HepG2 (cell line): ENCODE measurements at regions not wholly inside any gene's neighbourhood (a gene's known extent, or its start where the extent isn't known, plus 50 kb on each side); places are given as distances from the start of the nearest gene placed in this dataset.

Experiments used
- HMG20B ChIP-seq: conservative IDR thresholded peaks from 2 replicates; pipeline ENCODE4 v1.6.1; 2016; ENCODE audit warnings: missing genetic modification reagents, missing compliant biosample characterization
- HNRNPH1 ChIP-seq: fragments of 200-400 bp; formaldehyde crosslinking; optimal IDR thresholded peaks from 2 replicates; pipeline ENCODE3; 2017; ENCODE audit warnings: mild to moderate bottlenecking, low read depth, low read length
- KDM6A ChIP-seq: IDR thresholded peaks from 2 replicates; pipeline ENCODE4 v1.6.1; 2016; ENCODE audit warnings: low read depth
- NRL ChIP-seq: sonication (generic); formaldehyde crosslinking; IDR thresholded peaks from 2 replicates; pipeline ENCODE4 v1.5.0; 2020; ENCODE audit warnings: missing genetic modification reagents, mild to moderate bottlenecking, moderate library complexity, borderline replicate concordance
- PRDM15 ChIP-seq: sonication (generic); formaldehyde crosslinking; IDR thresholded peaks from 2 replicates; pipeline ENCODE4 v1.4.0; 2020; ENCODE audit warnings: missing genetic modification reagents
- SRSF9 ChIP-seq: fragments of 200-400 bp; formaldehyde crosslinking; IDR thresholded peaks from 2 replicates; pipeline ENCODE4 v1.6.1; 2018; ENCODE audit warnings: borderline replicate concordance, mild to moderate bottlenecking, low read depth, low read length; ENCODE audit not compliant: insufficient read depth, poor library complexity, severe bottlenecking
- ZNF414 ChIP-seq: sonication (generic); formaldehyde crosslinking; IDR thresholded peaks from 2 replicates; pipeline ENCODE4 v1.5.0; 2020; ENCODE audit warnings: missing genetic modification reagents
- ZNF790 ChIP-seq: sonication (generic); formaldehyde crosslinking; IDR thresholded peaks from 2 replicates; pipeline ENCODE4 v1.8.0; 2022; ENCODE audit warnings: missing genetic modification reagents, mild to moderate bottlenecking, borderline replicate concordance
- TF ChIP-seq, protein P1 (sequence below): sonication (generic); formaldehyde crosslinking; IDR thresholded peaks from 2 replicates; pipeline ENCODE4 v1.5.1; 2020; ENCODE audit warnings: mild to moderate bottlenecking, moderate library complexity, missing genetic modification reagents
- TF ChIP-seq, protein P2 (sequence below): sonication (generic); formaldehyde crosslinking; IDR thresholded peaks from 2 replicates; pipeline ENCODE4 v1.4.0; 2020; ENCODE audit warnings: mild to moderate bottlenecking, missing genetic modification reagents, borderline replicate concordance

DNA sequence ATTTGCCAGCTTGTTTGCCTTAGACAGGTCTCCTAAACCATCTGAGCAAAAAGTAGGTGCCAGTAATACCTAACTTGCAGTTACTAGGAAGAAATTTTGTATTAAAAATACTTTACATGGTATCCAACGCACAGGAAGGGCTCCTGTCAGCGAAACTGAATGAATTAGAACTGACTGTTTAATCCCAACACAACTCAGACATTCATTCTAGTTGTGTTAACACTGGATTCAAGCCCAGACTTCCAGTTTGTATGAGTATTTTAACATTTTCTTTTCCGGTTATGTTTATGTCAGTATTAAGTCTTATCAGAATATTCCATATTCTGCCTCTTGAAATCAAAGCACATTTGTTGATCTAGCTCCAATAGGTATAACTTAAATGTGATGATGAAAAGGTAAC lies 82.0 kb upstream of the SOX2 start (continued):
- TF ChIP-seq, protein P1, sequence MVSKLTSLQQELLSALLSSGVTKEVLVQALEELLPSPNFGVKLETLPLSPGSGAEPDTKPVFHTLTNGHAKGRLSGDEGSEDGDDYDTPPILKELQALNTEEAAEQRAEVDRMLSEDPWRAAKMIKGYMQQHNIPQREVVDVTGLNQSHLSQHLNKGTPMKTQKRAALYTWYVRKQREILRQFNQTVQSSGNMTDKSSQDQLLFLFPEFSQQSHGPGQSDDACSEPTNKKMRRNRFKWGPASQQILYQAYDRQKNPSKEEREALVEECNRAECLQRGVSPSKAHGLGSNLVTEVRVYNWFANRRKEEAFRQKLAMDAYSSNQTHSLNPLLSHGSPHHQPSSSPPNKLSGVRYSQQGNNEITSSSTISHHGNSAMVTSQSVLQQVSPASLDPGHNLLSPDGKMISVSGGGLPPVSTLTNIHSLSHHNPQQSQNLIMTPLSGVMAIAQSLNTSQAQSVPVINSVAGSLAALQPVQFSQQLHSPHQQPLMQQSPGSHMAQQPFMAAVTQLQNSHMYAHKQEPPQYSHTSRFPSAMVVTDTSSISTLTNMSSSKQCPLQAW (CRISPR knock-in tag): no peak
- no peak for TF ChIP-seq ZNF790 (CRISPR knock-in tag)
- TF ChIP-seq, protein P2, sequence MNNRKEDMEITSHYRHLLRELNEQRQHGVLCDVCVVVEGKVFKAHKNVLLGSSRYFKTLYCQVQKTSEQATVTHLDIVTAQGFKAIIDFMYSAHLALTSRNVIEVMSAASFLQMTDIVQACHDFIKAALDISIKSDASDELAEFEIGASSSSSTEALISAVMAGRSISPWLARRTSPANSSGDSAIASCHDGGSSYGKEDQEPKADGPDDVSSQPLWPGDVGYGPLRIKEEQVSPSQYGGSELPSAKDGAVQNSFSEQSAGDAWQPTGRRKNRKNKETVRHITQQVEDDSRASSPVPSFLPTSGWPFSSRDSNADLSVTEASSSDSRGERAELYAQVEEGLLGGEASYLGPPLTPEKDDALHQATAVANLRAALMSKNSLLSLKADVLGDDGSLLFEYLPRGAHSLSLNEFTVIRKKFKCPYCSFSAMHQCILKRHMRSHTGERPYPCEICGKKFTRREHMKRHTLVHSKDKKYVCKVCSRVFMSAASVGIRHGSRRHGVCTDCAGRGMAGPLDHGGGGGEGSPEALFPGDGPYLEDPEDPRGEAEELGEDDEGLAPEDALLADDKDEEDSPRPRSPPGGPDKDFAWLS (CRISPR knock-in tag): no peak
- TF ChIP-seq SRSF9: no peak
- no peak for TF ChIP-seq PRDM15 (CRISPR knock-in tag)
- no peak for TF ChIP-seq ZNF414 (CRISPR knock-in tag)
- no peak for TF ChIP-seq HMG20B (CRISPR knock-in tag)
- TF ChIP-seq KDM6A (CRISPR knock-in tag): no peak
- TF ChIP-seq HNRNPH1: no peak
- TF ChIP-seq NRL (CRISPR knock-in tag): no peak
